Trophoblast cell (in vitro differentiated cells and primary cell): ENCODE measurements at regions not wholly inside any gene's neighbourhood (a gene's known extent, or its start where the extent isn't known, plus 50 kb on each side); places are given as distances from the start of the nearest gene placed in this dataset.
"Not testable (repeated sequence)": the region's sequence is repeated elsewhere in the genome, so short reads cannot be mapped to it uniquely, and the experiment has no call there.

ENCODE experiments used
- DNase-seq, 2 donors: peaks; one replicate each; pipeline ENCODE4 v3.0.0-alpha.2; 2016
- H2AFZ ChIP-seq: 2 replicates; pipeline ENCODE4 v1.6.1; 2013; ENCODE audit warnings: low read length, moderate library complexity, mild to moderate bottlenecking; ENCODE audit not compliant: insufficient read depth, poor library complexity
- H2AK5ac ChIP-seq: 2 replicates; pipeline ENCODE4 v1.6.1; 2013; ENCODE audit warnings: mild to moderate bottlenecking, low read length
- H2BK120ac ChIP-seq: 2 replicates; pipeline ENCODE4 v1.6.1; 2013; ENCODE audit warnings: low read length, mild to moderate bottlenecking, moderate library complexity; ENCODE audit not compliant: insufficient read depth, poor library complexity
- H2BK12ac ChIP-seq: 2 replicates; pipeline ENCODE4 v1.6.1; 2013; ENCODE audit warnings: mild to moderate bottlenecking, low read length, moderate library complexity
- H2BK5ac ChIP-seq: 2 replicates; pipeline ENCODE4 v1.6.1; 2013; ENCODE audit warnings: low read length, low read depth, moderate library complexity, mild to moderate bottlenecking; ENCODE audit not compliant: poor library complexity
- H3K14ac ChIP-seq: 2 replicates; pipeline ENCODE4 v1.6.1; 2013; ENCODE audit warnings: mild to moderate bottlenecking, low read length
- H3K18ac ChIP-seq: 2 replicates; pipeline ENCODE4 v1.6.1; 2013; ENCODE audit warnings: mild to moderate bottlenecking, low read length
- H3K23ac ChIP-seq: 2 replicates; pipeline ENCODE4 v1.6.1; 2013; ENCODE audit warnings: low read length
- H3K27ac ChIP-seq: 2 replicates; pipeline ENCODE4 v1.5.1; 2013; ENCODE audit warnings: low read depth, mild to moderate bottlenecking, inconsistent platforms, low read length, moderate library complexity
- H3K27me3 ChIP-seq: 2 replicates; pipeline ENCODE4 v1.6.1; 2013; ENCODE audit warnings: inconsistent platforms, mild to moderate bottlenecking, low read length, moderate library complexity; ENCODE audit not compliant: insufficient read depth
- H3K36me3 ChIP-seq, 2 experiments: 1 replicate in 1 of 2; 2 replicates in 1 of 2; pipeline ENCODE4 v1.6.1; 2013; ENCODE audit warnings: low read length in 2 of 2, mild to moderate bottlenecking in 2 of 2, moderate library complexity in 1 of 2; ENCODE audit not compliant: insufficient read depth in 2 of 2, control insufficient read depth in 1 of 2
- H3K4ac ChIP-seq: 2 replicates; pipeline ENCODE4 v1.6.1; 2013; ENCODE audit warnings: low read depth, mild to moderate bottlenecking, low read length, moderate library complexity
- H3K4me1 ChIP-seq, 2 experiments: 1 replicate in 1 of 2; 2 replicates in 1 of 2; pipeline ENCODE4 v1.6.1; 2013; ENCODE audit warnings: low read length in 2 of 2, mild to moderate bottlenecking in 2 of 2, moderate library complexity in 1 of 2; ENCODE audit not compliant: insufficient read depth in 2 of 2, control insufficient read depth in 1 of 2
- H3K4me2 ChIP-seq: 2 replicates; pipeline ENCODE4 v1.6.1; 2013; ENCODE audit warnings: inconsistent platforms, mild to moderate bottlenecking, low read length, moderate library complexity
- H3K4me3 ChIP-seq: 2 replicates; pipeline ENCODE4 v1.5.1; 2013; ENCODE audit warnings: mild to moderate bottlenecking, low read depth, low read length, inconsistent platforms
- H3K79me1 ChIP-seq: one replicate; pipeline ENCODE4 v1.6.1; 2013; ENCODE audit warnings: low read length
- H3K79me2 ChIP-seq: 2 replicates; pipeline ENCODE4 v1.6.1; 2013; ENCODE audit warnings: low read length, mild to moderate bottlenecking; ENCODE audit not compliant: control insufficient read depth, insufficient read depth, poor library complexity
- H3K9ac ChIP-seq: 2 replicates; pipeline ENCODE4 v1.6.1; 2013; ENCODE audit warnings: mild to moderate bottlenecking, low read length
- H3K9me3 ChIP-seq: 2 replicates; pipeline ENCODE4 v1.6.1; 2013; ENCODE audit warnings: low read depth, mild to moderate bottlenecking, control low read depth, inconsistent platforms, low read length; ENCODE audit not compliant: insufficient read depth
- H4K12ac ChIP-seq: 2 replicates; pipeline ENCODE4 v1.6.1; 2013; ENCODE audit warnings: low read depth, mild to moderate bottlenecking, low read length, moderate library complexity
- H4K8ac ChIP-seq: 2 replicates; pipeline ENCODE4 v1.6.1; 2013; ENCODE audit warnings: low read depth, mild to moderate bottlenecking, low read length, moderate library complexity
- H4K91ac ChIP-seq: one replicate; pipeline ENCODE4 v1.6.1; 2013; ENCODE audit warnings: low read depth, mild to moderate bottlenecking, low read length, moderate library complexity
- WGBS: extraction: QIAGEN DNeasy Blood & Tissue Kit; methylation state at CpG from one replicate; pipeline ENCODE4 v1.1.7; 2013; ENCODE audit warnings: missing lambda C conversion rate; ENCODE audit not compliant: insufficient read length, insufficient coverage; ENCODE audit errors: extremely low coverage; 5-methylcytosine and 5-hydroxymethylcytosine counted together

GRCh38 chr5:93954421-93955069 lies 213.1 kb upstream of the POU5F2 start:
- Histone ChIP-seq H3K27me3 (no peaks in the 10 kb centered on the region), H2BK5ac (no peak overlapping the region), H3K9me3 (no peaks in the 10 kb centered on the region), H4K8ac (no peak overlapping the region), H4K12ac (no peak overlapping the region), H2BK120ac (no peak overlapping the region), H3K27ac (no peak overlapping the region), H3K4me3 (no peak overlapping the region), H4K91ac (no peak overlapping the region), H2AFZ (no peak overlapping the region), H3K4ac (no peak overlapping the region), H3K4me2 (no peak overlapping the region), H3K18ac (no peak overlapping the region), H3K36me3 (no peaks in the 10 kb centered on the region), H3K79me2 (no peaks in the 10 kb centered on the region), H3K4me1 (peaks cover 0 to 5% of the 10 kb centered on the region in 2 experiments), H2AK5ac (no peak overlapping the region), H3K23ac (no peak overlapping the region), H3K9ac (no peak overlapping the region), H3K79me1 (no peaks in the 10 kb centered on the region), H3K14ac (no peak overlapping the region), H2BK12ac (no peak overlapping the region)
- no CpG with 5 or more reads among the region's 5 CpGs for WGBS
- no peak for DNase-seq

GRCh38 chr5:93953442-93953841 lies 212.0 kb upstream of the POU5F2 start:
- Histone ChIP-seq H3K4me2 (no peak overlapping the region), H3K14ac (no peak overlapping the region), H3K4me3 (no peak overlapping the region), H3K36me3 (no peaks in the 10 kb centered on the region), H2BK120ac (no peak overlapping the region), H3K79me1 (no peaks in the 10 kb centered on the region), H3K79me2 (no peaks in the 10 kb centered on the region), H2AFZ (no peak overlapping the region), H3K4ac (no peak overlapping the region), H4K12ac (no peak overlapping the region), H3K4me1 (peaks cover 0 to 5% of the 10 kb centered on the region in 2 experiments), H3K9ac (no peak overlapping the region), H3K9me3 (no peaks in the 10 kb centered on the region), H4K91ac (no peak overlapping the region), H3K23ac (no peak overlapping the region), H4K8ac (no peak overlapping the region), H3K18ac (no peak overlapping the region), H2BK12ac (no peak overlapping the region), H2BK5ac (no peak overlapping the region), H3K27me3 (no peaks in the 10 kb centered on the region), H3K27ac (no peak overlapping the region), H2AK5ac (no peak overlapping the region)
- no peak for DNase-seq
- no CpG with 5 or more reads among the region's 3 CpGs for WGBS

GRCh38 chr5:93941897-93942296 lies 200.5 kb upstream of the POU5F2 start:
- no peaks in the 10 kb centered on the region for H3K36me3 ChIP-seq
- H3K27me3 ChIP-seq = no peaks in the 10 kb centered on the region
- no peak overlapping the region for H2AK5ac ChIP-seq
- no peak overlapping the region for H4K91ac ChIP-seq
- no peaks in the 10 kb centered on the region for H3K79me2 ChIP-seq
- no peaks in the 10 kb centered on the region for H3K9me3 ChIP-seq
- WGBS = no CpG with 5 or more reads among the region's 3 CpGs
- no peak overlapping the region for H2BK5ac ChIP-seq
- H3K4me1 ChIP-seq = no peaks in the 10 kb centered on the region
- no peak overlapping the region for H3K18ac ChIP-seq
- H3K14ac ChIP-seq = no peak overlapping the region
- H2BK12ac ChIP-seq = no peak overlapping the region
- no peak for DNase-seq
- H3K27ac ChIP-seq = no peak overlapping the region
- no peak overlapping the region for H3K4ac ChIP-seq
- H3K4me2 ChIP-seq = no peak overlapping the region
- no peaks in the 10 kb centered on the region for H3K79me1 ChIP-seq
- no peak overlapping the region for H4K12ac ChIP-seq
- no peak overlapping the region for H3K23ac ChIP-seq
- H2BK120ac ChIP-seq = no peak overlapping the region
- no peak overlapping the region for H4K8ac ChIP-seq
- H3K9ac ChIP-seq = no peak overlapping the region
- H2AFZ ChIP-seq = no peak overlapping the region
- H3K4me3 ChIP-seq = no peak overlapping the region

GRCh38 chr5:93933269-93933668 lies 191.9 kb upstream of the POU5F2 start:
- not testable (repeated sequence) for DNase-seq, H3K4me2 ChIP-seq, H3K18ac ChIP-seq, H3K9me3 ChIP-seq, H3K4ac ChIP-seq, H3K4me3 ChIP-seq, H3K36me3 ChIP-seq, H4K91ac ChIP-seq, H3K9ac ChIP-seq, H3K27ac ChIP-seq, H2BK12ac ChIP-seq, H4K12ac ChIP-seq, H3K27me3 ChIP-seq, H2BK5ac ChIP-seq, H3K4me1 ChIP-seq, H2AFZ ChIP-seq, H4K8ac ChIP-seq, H2AK5ac ChIP-seq, H2BK120ac ChIP-seq, H3K14ac ChIP-seq, H3K79me1 ChIP-seq, H3K23ac ChIP-seq, H3K79me2 ChIP-seq
- no CpG with 5 or more reads among the region's 2 CpGs for WGBS
